ENCODE measurements at regions not wholly inside any gene's neighbourhood (a gene's known extent, or its start where the extent isn't known, plus 50 kb on each side); places are given as distances from the start of the nearest gene placed in this dataset.

- no peak for DNase-seq
- Histone ChIP-seq H3K9me3 (ENCODE audit: insufficient read depth, low read depth, low read length) (no peaks in the 10 kb centered on the region), H3K14ac (ENCODE audit: low read length) (no peak overlapping the region), H3K4me2 (ENCODE audit: low read length) (no peak overlapping the region), H2BK12ac (ENCODE audit: low read length) (no peak overlapping the region), H2BK5ac (ENCODE audit: low read depth, low read length, poor library complexity) (no peak overlapping the region), H3K79me1 (ENCODE audit: low read length) (no peaks in the 10 kb centered on the region), H4K91ac (ENCODE audit: low read depth, low read length) (no peak overlapping the region), H4K12ac (ENCODE audit: low read depth, low read length) (no peak overlapping the region), H3K4me3 (ENCODE audit: low read depth, low read length) (no peak overlapping the region), H3K27ac (ENCODE audit: low read depth, low read length) (no peak overlapping the region), H3K4ac (ENCODE audit: low read depth, low read length) (no peak overlapping the region), H3K79me2 (ENCODE audit: control insufficient read depth, insufficient read depth, low read length, poor library complexity) (no peaks in the 10 kb centered on the region), H3K27me3 (ENCODE audit: insufficient read depth, low read length) (no peaks in the 10 kb centered on the region), H2BK120ac (ENCODE audit: insufficient read depth, low read length, poor library complexity) (no peak overlapping the region), H3K36me3 (ENCODE audit: control insufficient read depth in 1 of 2, insufficient read depth in 2 of 2, low read length in 2 of 2) (no peaks in the 10 kb centered on the region), H3K23ac (ENCODE audit: low read length) (no peak overlapping the region), H4K8ac (ENCODE audit: low read depth, low read length) (no peak overlapping the region), H3K18ac (ENCODE audit: low read length) (no peak overlapping the region), H2AK5ac (ENCODE audit: low read length) (no peak overlapping the region), H3K9ac (ENCODE audit: low read length) (no peak overlapping the region), H3K4me1 (ENCODE audit: control insufficient read depth in 1 of 2, insufficient read depth in 2 of 2, low read length in 2 of 2) (no peaks in the 10 kb centered on the region), H2AFZ (ENCODE audit: insufficient read depth, low read length, poor library complexity) (no peak overlapping the region)
- WGBS (ENCODE audit: extremely low coverage, insufficient coverage, insufficient read length), result no CpG with 5 or more reads among the region's 7 CpGs
Observed at GRCh38 chr16:5480431-5481195, 383.0 kb upstream of the EEF2KMT start.

- H3K36me3 ChIP-seq (ENCODE audit: control insufficient read depth in 1 of 2, insufficient read depth in 2 of 2, low read length in 2 of 2), result no peaks in the 10 kb centered on the region
- H3K9me3 ChIP-seq (ENCODE audit: insufficient read depth, low read depth, low read length), result no peaks in the 10 kb centered on the region
- H3K23ac ChIP-seq (ENCODE audit: low read length), result no peak overlapping the region
- no CpG with 5 or more reads among the region's 3 CpGs for WGBS (ENCODE audit: extremely low coverage, insufficient coverage, insufficient read length)
- DNase-seq, result no peak
- H3K4me1 ChIP-seq (ENCODE audit: control insufficient read depth in 1 of 2, insufficient read depth in 2 of 2, low read length in 2 of 2), result no peaks in the 10 kb centered on the region
- no peak overlapping the region for H4K91ac ChIP-seq (ENCODE audit: low read depth, low read length)
- H4K8ac ChIP-seq (ENCODE audit: low read depth, low read length), result no peak overlapping the region
- H3K4ac ChIP-seq (ENCODE audit: low read depth, low read length), result no peak overlapping the region
- no peaks in the 10 kb centered on the region for H3K79me2 ChIP-seq (ENCODE audit: control insufficient read depth, insufficient read depth, low read length, poor library complexity)
- H2AFZ ChIP-seq (ENCODE audit: insufficient read depth, low read length, poor library complexity), result no peak overlapping the region
- H4K12ac ChIP-seq (ENCODE audit: low read depth, low read length), result no peak overlapping the region
- H3K4me2 ChIP-seq (ENCODE audit: low read length), result no peak overlapping the region
- no peak overlapping the region for H3K14ac ChIP-seq (ENCODE audit: low read length)
- H2BK12ac ChIP-seq (ENCODE audit: low read length), result no peak overlapping the region
- no peaks in the 10 kb centered on the region for H3K79me1 ChIP-seq (ENCODE audit: low read length)
- H2BK5ac ChIP-seq (ENCODE audit: low read depth, low read length, poor library complexity), result no peak overlapping the region
- H3K18ac ChIP-seq (ENCODE audit: low read length), result no peak overlapping the region
- H2BK120ac ChIP-seq (ENCODE audit: insufficient read depth, low read length, poor library complexity), result no peak overlapping the region
- no peak overlapping the region for H3K27ac ChIP-seq (ENCODE audit: low read depth, low read length)
- H3K27me3 ChIP-seq (ENCODE audit: insufficient read depth, low read length), result no peaks in the 10 kb centered on the region
- H3K9ac ChIP-seq (ENCODE audit: low read length), result no peak overlapping the region
- no peak overlapping the region for H2AK5ac ChIP-seq (ENCODE audit: low read length)
- H3K4me3 ChIP-seq (ENCODE audit: low read depth, low read length), result no peak overlapping the region
Observed at GRCh38 chr16:5479926-5480325, 382.3 kb upstream of the EEF2KMT start.

GRCh38 chr16:5478036-5478435 is 380.4 kb upstream of the EEF2KMT start:
- Histone ChIP-seq H2AK5ac (ENCODE audit: low read length) (no peak overlapping the region), H3K27ac (ENCODE audit: low read depth, low read length) (no peak overlapping the region), H2BK120ac (ENCODE audit: insufficient read depth, low read length, poor library complexity) (no peak overlapping the region), H3K9me3 (ENCODE audit: insufficient read depth, low read depth, low read length) (no peaks in the 10 kb centered on the region), H4K8ac (ENCODE audit: low read depth, low read length) (no peak overlapping the region), H3K9ac (ENCODE audit: low read length) (no peak overlapping the region), H2BK12ac (ENCODE audit: low read length) (no peak overlapping the region), H3K27me3 (ENCODE audit: insufficient read depth, low read length) (no peaks in the 10 kb centered on the region), H3K18ac (ENCODE audit: low read length) (no peak overlapping the region), H3K14ac (ENCODE audit: low read length) (no peak overlapping the region), H3K4ac (ENCODE audit: low read depth, low read length) (no peak overlapping the region), H2AFZ (ENCODE audit: insufficient read depth, low read length, poor library complexity) (no peak overlapping the region), H3K4me3 (ENCODE audit: low read depth, low read length) (no peak overlapping the region), H4K12ac (ENCODE audit: low read depth, low read length) (no peak overlapping the region), H3K79me1 (ENCODE audit: low read length) (no peaks in the 10 kb centered on the region), H2BK5ac (ENCODE audit: low read depth, low read length, poor library complexity) (no peak overlapping the region), H3K23ac (ENCODE audit: low read length) (no peak overlapping the region), H3K4me1 (ENCODE audit: control insufficient read depth in 1 of 2, insufficient read depth in 2 of 2, low read length in 2 of 2) (no peaks in the 10 kb centered on the region), H4K91ac (ENCODE audit: low read depth, low read length) (no peak overlapping the region), H3K4me2 (ENCODE audit: low read length) (no peak overlapping the region), H3K79me2 (ENCODE audit: control insufficient read depth, insufficient read depth, low read length, poor library complexity) (no peaks in the 10 kb centered on the region), H3K36me3 (ENCODE audit: control insufficient read depth in 1 of 2, insufficient read depth in 2 of 2, low read length in 2 of 2) (no peaks in the 10 kb centered on the region)
- no CpG with 5 or more reads among the region's 7 CpGs for WGBS (ENCODE audit: extremely low coverage, insufficient coverage, insufficient read length)
- no peak for DNase-seq

- H2AK5ac ChIP-seq (ENCODE audit: low read length), result no peak overlapping the region
- no peak overlapping the region for H3K4me2 ChIP-seq (ENCODE audit: low read length)
Observed at GRCh38 chr16:5477251-5477650, 379.7 kb upstream of the EEF2KMT start.

More at GRCh38 chr16:5477251-5477650, 379.7 kb upstream of the EEF2KMT start:
- no peak overlapping the region for H3K4me3 ChIP-seq (ENCODE audit: low read depth, low read length)
- no peak for DNase-seq
- H3K4me1 ChIP-seq (ENCODE audit: control insufficient read depth in 1 of 2, insufficient read depth in 2 of 2, low read length in 2 of 2), result no peaks in the 10 kb centered on the region
- no peaks in the 10 kb centered on the region for H3K27me3 ChIP-seq (ENCODE audit: insufficient read depth, low read length)
- WGBS (ENCODE audit: extremely low coverage, insufficient coverage, insufficient read length), result no CpG with 5 or more reads among the region's 6 CpGs
- no peak overlapping the region for H3K4ac ChIP-seq (ENCODE audit: low read depth, low read length)
- no peak overlapping the region for H2BK120ac ChIP-seq (ENCODE audit: insufficient read depth, low read length, poor library complexity)
- H2BK12ac ChIP-seq (ENCODE audit: low read length), result no peak overlapping the region
- no peak overlapping the region for H4K8ac ChIP-seq (ENCODE audit: low read depth, low read length)
- no peak overlapping the region for H2AFZ ChIP-seq (ENCODE audit: insufficient read depth, low read length, poor library complexity)
- no peak overlapping the region for H3K9ac ChIP-seq (ENCODE audit: low read length)
- no peaks in the 10 kb centered on the region for H3K79me2 ChIP-seq (ENCODE audit: control insufficient read depth, insufficient read depth, low read length, poor library complexity)
- no peaks in the 10 kb centered on the region for H3K36me3 ChIP-seq (ENCODE audit: control insufficient read depth in 1 of 2, insufficient read depth in 2 of 2, low read length in 2 of 2)
- no peak overlapping the region for H3K18ac ChIP-seq (ENCODE audit: low read length)
- no peak overlapping the region for H3K14ac ChIP-seq (ENCODE audit: low read length)
- H4K91ac ChIP-seq (ENCODE audit: low read depth, low read length), result no peak overlapping the region
- H3K79me1 ChIP-seq (ENCODE audit: low read length), result no peaks in the 10 kb centered on the region
- no peak overlapping the region for H3K23ac ChIP-seq (ENCODE audit: low read length)
- H3K9me3 ChIP-seq (ENCODE audit: insufficient read depth, low read depth, low read length), result no peaks in the 10 kb centered on the region
- H2BK5ac ChIP-seq (ENCODE audit: low read depth, low read length, poor library complexity), result no peak overlapping the region
- H4K12ac ChIP-seq (ENCODE audit: low read depth, low read length), result no peak overlapping the region
- no peak overlapping the region for H3K27ac ChIP-seq (ENCODE audit: low read depth, low read length)
